ENCODE measurements at regions not wholly inside any gene's neighbourhood (a gene's known extent, or its start where the extent isn't known, plus 50 kb on each side); places are given as distances from the start of the nearest gene placed in this dataset.

GRCh38 chr14:76958980-76959710 is 69.4 kb downstream of the IRF2BPL start:
- DNase-seq, result no peak
- Histone ChIP-seq H3K36me3 (no peaks in the 10 kb centered on the region), H3K4me1 (peaks cover 43 to 48% of the 10 kb centered on the region in 2 donors), H3K4me3 (no peak overlapping the region), H3K27ac (peak overlapping the region in 1 of 4 donors; percentile 25), H3K9me3 (no peaks in the 10 kb centered on the region), H3K27me3 (no peaks in the 10 kb centered on the region)
- in situ Hi-C loops (cut with MboI; ENCODE audit: low sequenced_read_pairs in 4 of 4), result no loop called here
- TF ChIP-seq POLR2A (IDR thresholded peaks at IDR 0.05) (no peak), CTCF (IDR thresholded peaks at IDR 0.05 in 4 of 5, conservative IDR thresholded peaks at IDR 0.05 in 1 of 5) (no peak)
- ATAC-seq, result no peak
- intact Hi-C loops (cut with DNase I; ENCODE audit: low total_unique reads), result no loop called here

- H3K4me1 ChIP-seq, result peaks cover 52 to 55% of the 10 kb centered on the region in 2 donors
- DNase-seq, result no peak
- intact Hi-C loops (cut with DNase I; ENCODE audit: low total_unique reads), result no loop called here
Observed at GRCh38 chr14:76958020-76958979, 70.2 kb downstream of the IRF2BPL start.

GRCh38 chr14:76957224-76957891 is 71.2 kb downstream of the IRF2BPL start:
- Histone ChIP-seq H3K9me3 (no peaks in the 10 kb centered on the region), H3K27me3 (no peaks in the 10 kb centered on the region), H3K27ac (peak overlapping the region; percentile 96 to 99 (median 97)), H3K4me1 (peaks cover 55 to 58% of the 10 kb centered on the region in 2 donors), H3K36me3 (no peaks in the 10 kb centered on the region), H3K4me3 (no peak overlapping the region)
- no peak for DNase-seq
- ATAC-seq, result no peak
- TF ChIP-seq POLR2A (IDR thresholded peaks at IDR 0.05) (no peak), CTCF (IDR thresholded peaks at IDR 0.05 in 4 of 5, conservative IDR thresholded peaks at IDR 0.05 in 1 of 5) (no peak)
- in situ Hi-C loops (cut with MboI; ENCODE audit: low sequenced_read_pairs in 4 of 4), result no loop called here
- intact Hi-C loops (cut with DNase I; ENCODE audit: low total_unique reads), result loop anchor here (2.0 kb wide), 2 partner anchors 43 to 65 kb away; no protein-coding TSS in a partner anchor

More at GRCh38 chr14:76958020-76958979, 70.2 kb downstream of the IRF2BPL start:
- Histone ChIP-seq H3K27ac (peak overlapping the region in 1 of 4 donors; percentile 96), H3K9me3 (no peaks in the 10 kb centered on the region), H3K4me3 (no peak overlapping the region), H3K27me3 (no peaks in the 10 kb centered on the region), H3K36me3 (no peaks in the 10 kb centered on the region)
- in situ Hi-C loops (cut with MboI; ENCODE audit: low sequenced_read_pairs in 4 of 4), result no loop called here
- no peak for ATAC-seq
- TF ChIP-seq POLR2A (IDR thresholded peaks at IDR 0.05), result no peak
- no peak for TF ChIP-seq CTCF (IDR thresholded peaks at IDR 0.05 in 4 of 5, conservative IDR thresholded peaks at IDR 0.05 in 1 of 5)

DNA sequence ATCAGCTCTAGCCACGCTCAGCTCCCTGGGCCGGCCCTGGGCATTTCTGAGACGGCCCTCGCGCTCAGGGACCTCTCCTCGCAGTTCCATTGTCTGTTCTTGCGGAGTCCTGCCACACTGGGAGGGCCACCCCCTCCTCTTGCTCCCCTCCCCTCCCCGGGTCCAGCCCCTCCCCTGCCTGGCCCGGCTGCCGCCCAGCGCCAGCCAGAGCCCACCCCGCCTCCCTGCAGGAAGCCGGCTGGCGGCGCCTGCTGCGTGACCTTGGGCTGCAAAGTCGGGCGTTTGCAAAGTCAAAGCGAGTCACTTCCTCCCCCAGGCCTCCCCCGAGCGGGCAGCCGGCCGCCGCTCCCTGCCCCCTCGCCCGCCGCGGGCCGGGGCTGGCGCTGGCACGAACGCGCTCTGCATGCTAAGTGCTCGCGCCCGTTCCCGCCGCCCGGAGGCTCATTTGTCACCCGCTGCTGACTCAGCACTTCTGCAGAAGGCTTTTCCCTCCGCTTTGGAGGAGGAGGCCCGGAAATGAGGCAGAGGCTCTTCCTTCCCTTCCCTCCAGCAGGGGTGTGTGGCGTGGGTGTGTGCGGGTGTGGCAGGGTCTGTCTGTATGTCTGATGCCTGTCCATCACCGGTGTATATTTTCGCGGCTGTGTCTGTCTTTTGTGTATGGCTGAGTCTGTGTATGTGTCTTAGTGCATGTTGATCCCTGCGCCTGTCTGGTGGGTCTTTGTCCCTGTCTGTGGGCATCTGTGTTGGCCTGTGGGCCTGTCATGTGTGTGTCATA is 72.0 kb downstream of the IRF2BPL start:
- Histone ChIP-seq H3K36me3 (no peaks in the 10 kb centered on the region), H3K4me1 (peaks cover 49 to 51% of the 10 kb centered on the region in 2 donors), H3K9me3 (no peaks in the 10 kb centered on the region), H3K4me3 (peak overlapping the region; percentile 50 to 62 (median 58)), H3K27me3 (no peaks in the 10 kb centered on the region), H3K27ac (peak overlapping the region; percentile 96 to 99 (median 97))
- ATAC-seq, result peak; percentile 47 to 57
- DNase-seq, result peak; percentile 75 to 90
- TF ChIP-seq CTCF (IDR thresholded peaks at IDR 0.05 in 4 of 5, conservative IDR thresholded peaks at IDR 0.05 in 1 of 5), result peak in 2 of 5 experiments; percentile 10 to 28
- peak in 1 of 2 donors; percentile 41 for TF ChIP-seq POLR2A (IDR thresholded peaks at IDR 0.05)
- in situ Hi-C loops (cut with MboI; ENCODE audit: low sequenced_read_pairs in 4 of 4) (no loop called here), intact Hi-C loops (cut with DNase I; ENCODE audit: low total_unique reads) (loop anchor here (1.0 to 2.0 kb wide), 4 partner anchors 38 to 86 kb away; no protein-coding TSS in a partner anchor)
